ENCODE measurements at regions not wholly inside any gene's neighbourhood (a gene's known extent, or its start where the extent isn't known, plus 50 kb on each side); places are given as distances from the start of the nearest gene placed in this dataset.

- intact Hi-C loops (cut with micrococcal nuclease): no loop called here
- no peaks in the 10 kb centered on the region for H3K27me3 Mint-ChIP-seq
- no peaks in the 10 kb centered on the region for H3K4me1 Mint-ChIP-seq (ENCODE audit: low read depth)
- no peak overlapping the region for H3K4me3 Mint-ChIP-seq
- H3K9me3 Mint-ChIP-seq: peaks cover 27% of the 10 kb centered on the region
- no peaks in the 10 kb centered on the region for H3K36me3 Mint-ChIP-seq (ENCODE audit: low read depth)
- no peak overlapping the region for H3K27ac Mint-ChIP-seq
Measured at GRCh38 chr2:138979131-138979785, 199.1 kb upstream of the NXPH2 start.

GRCh38 chr2:138974651-138975050, 194.5 kb upstream of the NXPH2 start:
- intact Hi-C loops (cut with micrococcal nuclease): no loop called here
- H3K36me3 Mint-ChIP-seq (ENCODE audit: low read depth): no peaks in the 10 kb centered on the region

GRCh38 chr2:138964418-138964817, 184.2 kb upstream of the NXPH2 start:
- H3K36me3 Mint-ChIP-seq (ENCODE audit: low read depth): no peaks in the 10 kb centered on the region
- H3K27ac Mint-ChIP-seq: no peak overlapping the region
- no peaks in the 10 kb centered on the region for H3K27me3 Mint-ChIP-seq
- intact Hi-C loops (cut with micrococcal nuclease): no loop called here
- H3K4me1 Mint-ChIP-seq (ENCODE audit: low read depth): no peaks in the 10 kb centered on the region
- H3K4me3 Mint-ChIP-seq: no peak overlapping the region
- peaks cover 9% of the 10 kb centered on the region for H3K9me3 Mint-ChIP-seq

More at GRCh38 chr2:138974651-138975050, 194.5 kb upstream of the NXPH2 start:
- no peak overlapping the region for H3K27ac Mint-ChIP-seq
- H3K4me1 Mint-ChIP-seq (ENCODE audit: low read depth): no peaks in the 10 kb centered on the region
- peaks cover 17% of the 10 kb centered on the region for H3K9me3 Mint-ChIP-seq
- H3K27me3 Mint-ChIP-seq: no peaks in the 10 kb centered on the region
- H3K4me3 Mint-ChIP-seq: no peak overlapping the region

GRCh38 chr2:138962686-138963085, 182.5 kb upstream of the NXPH2 start:
- Mint-ChIP-seq H3K27me3 (no peaks in the 10 kb centered on the region), H3K4me3 (no peak overlapping the region), H3K9me3 (peaks cover 17% of the 10 kb centered on the region), H3K27ac (no peak overlapping the region), H3K4me1 (ENCODE audit: low read depth) (no peaks in the 10 kb centered on the region), H3K36me3 (ENCODE audit: low read depth) (no peaks in the 10 kb centered on the region)
- intact Hi-C loops (cut with micrococcal nuclease): no loop called here

GRCh38 chr2:138960191-138960590, 180.0 kb upstream of the NXPH2 start:
- Mint-ChIP-seq H3K9me3 (peaks cover 20% of the 10 kb centered on the region), H3K27me3 (no peaks in the 10 kb centered on the region), H3K36me3 (ENCODE audit: low read depth) (no peaks in the 10 kb centered on the region), H3K27ac (no peak overlapping the region), H3K4me1 (ENCODE audit: low read depth) (no peaks in the 10 kb centered on the region), H3K4me3 (no peak overlapping the region)
- intact Hi-C loops (cut with micrococcal nuclease): no loop called here

GRCh38 chr2:138959031-138959430, 178.8 kb upstream of the NXPH2 start:
- H3K27ac Mint-ChIP-seq: no peak overlapping the region
- no peak overlapping the region for H3K4me3 Mint-ChIP-seq
- no peaks in the 10 kb centered on the region for H3K36me3 Mint-ChIP-seq (ENCODE audit: low read depth)
- H3K27me3 Mint-ChIP-seq: no peaks in the 10 kb centered on the region
- H3K9me3 Mint-ChIP-seq: peaks cover 25% of the 10 kb centered on the region
- no peaks in the 10 kb centered on the region for H3K4me1 Mint-ChIP-seq (ENCODE audit: low read depth)
- intact Hi-C loops (cut with micrococcal nuclease): no loop called here

- intact Hi-C loops (cut with micrococcal nuclease): no loop called here
- H3K4me1 Mint-ChIP-seq (ENCODE audit: low read depth): no peaks in the 10 kb centered on the region
- no peak overlapping the region for H3K27ac Mint-ChIP-seq
- H3K36me3 Mint-ChIP-seq (ENCODE audit: low read depth): no peaks in the 10 kb centered on the region
- H3K27me3 Mint-ChIP-seq: no peaks in the 10 kb centered on the region
- no peak overlapping the region for H3K4me3 Mint-ChIP-seq
- H3K9me3 Mint-ChIP-seq: peaks cover 36% of the 10 kb centered on the region
Measured at GRCh38 chr2:138956116-138956515, 175.9 kb upstream of the NXPH2 start.

GRCh38 chr2:138950486-138950885, 170.3 kb upstream of the NXPH2 start:
- intact Hi-C loops (cut with micrococcal nuclease): no loop called here
- H3K4me3 Mint-ChIP-seq: no peak overlapping the region
- H3K36me3 Mint-ChIP-seq (ENCODE audit: low read depth): no peaks in the 10 kb centered on the region
- peaks cover 16% of the 10 kb centered on the region for H3K9me3 Mint-ChIP-seq
- H3K27me3 Mint-ChIP-seq: no peaks in the 10 kb centered on the region
- H3K4me1 Mint-ChIP-seq (ENCODE audit: low read depth): no peaks in the 10 kb centered on the region
- H3K27ac Mint-ChIP-seq: no peak overlapping the region

GRCh38 chr2:138949517-138949916, 169.3 kb upstream of the NXPH2 start:
- no peaks in the 10 kb centered on the region for H3K4me1 Mint-ChIP-seq (ENCODE audit: low read depth)
- H3K27ac Mint-ChIP-seq: no peak overlapping the region
- H3K36me3 Mint-ChIP-seq (ENCODE audit: low read depth): no peaks in the 10 kb centered on the region
- H3K27me3 Mint-ChIP-seq: no peaks in the 10 kb centered on the region
- no peak overlapping the region for H3K4me3 Mint-ChIP-seq
- H3K9me3 Mint-ChIP-seq: peaks cover 21% of the 10 kb centered on the region
- intact Hi-C loops (cut with micrococcal nuclease): no loop called here

- intact Hi-C loops (cut with micrococcal nuclease): no loop called here
- Mint-ChIP-seq H3K9me3 (peaks cover 22% of the 10 kb centered on the region), H3K4me1 (ENCODE audit: low read depth) (no peaks in the 10 kb centered on the region), H3K4me3 (no peak overlapping the region), H3K27ac (no peak overlapping the region), H3K36me3 (ENCODE audit: low read depth) (no peaks in the 10 kb centered on the region), H3K27me3 (no peaks in the 10 kb centered on the region)
Measured at GRCh38 chr2:138948070-138948539, 167.9 kb upstream of the NXPH2 start.

- Mint-ChIP-seq H3K4me1 (ENCODE audit: low read depth) (no peaks in the 10 kb centered on the region), H3K27me3 (no peaks in the 10 kb centered on the region), H3K27ac (no peak overlapping the region), H3K36me3 (ENCODE audit: low read depth) (no peaks in the 10 kb centered on the region), H3K4me3 (no peak overlapping the region), H3K9me3 (peaks cover 36% of the 10 kb centered on the region)
- intact Hi-C loops (cut with micrococcal nuclease): no loop called here
Measured at GRCh38 chr2:138943470-138943869, 163.3 kb upstream of the NXPH2 start.

GRCh38 chr2:138942466-138942865, 162.3 kb upstream of the NXPH2 start:
- no peak overlapping the region for H3K4me3 Mint-ChIP-seq
- H3K4me1 Mint-ChIP-seq (ENCODE audit: low read depth): no peaks in the 10 kb centered on the region
- H3K27ac Mint-ChIP-seq: no peak overlapping the region
- no peaks in the 10 kb centered on the region for H3K36me3 Mint-ChIP-seq (ENCODE audit: low read depth)
- no peaks in the 10 kb centered on the region for H3K27me3 Mint-ChIP-seq
- intact Hi-C loops (cut with micrococcal nuclease): no loop called here
- H3K9me3 Mint-ChIP-seq: peaks cover 36% of the 10 kb centered on the region

GRCh38 chr2:138931284-138932256, 151.4 kb upstream of the NXPH2 start:
- Mint-ChIP-seq H3K27me3 (no peaks in the 10 kb centered on the region), H3K9me3 (peaks cover 27% of the 10 kb centered on the region), H3K4me3 (no peak overlapping the region), H3K36me3 (ENCODE audit: low read depth) (no peaks in the 10 kb centered on the region), H3K27ac (no peak overlapping the region), H3K4me1 (ENCODE audit: low read depth) (no peaks in the 10 kb centered on the region)
- intact Hi-C loops (cut with micrococcal nuclease): no loop called here

- H3K4me1 Mint-ChIP-seq (ENCODE audit: low read depth): no peaks in the 10 kb centered on the region
- no peaks in the 10 kb centered on the region for H3K36me3 Mint-ChIP-seq (ENCODE audit: low read depth)
- H3K27ac Mint-ChIP-seq: no peak overlapping the region
- no peak overlapping the region for H3K4me3 Mint-ChIP-seq
- intact Hi-C loops (cut with micrococcal nuclease): no loop called here
- H3K9me3 Mint-ChIP-seq: peaks cover 27% of the 10 kb centered on the region
- no peaks in the 10 kb centered on the region for H3K27me3 Mint-ChIP-seq
Measured at GRCh38 chr2:138930571-138930970, 150.4 kb upstream of the NXPH2 start.
